ENCODE measurements at regions not wholly inside any gene's neighbourhood (a gene's known extent, or its start where the extent isn't known, plus 50 kb on each side); places are given as distances from the start of the nearest gene placed in this dataset.
"Not testable (repeated sequence)": the region's sequence is repeated elsewhere in the genome, so short reads cannot be mapped to it uniquely, and the experiment has no call there.

GRCh38 chr7:152520861-152521302 lies 85.1 kb upstream of the KMT2C start:
- Histone ChIP-seq H3K27ac (replicated peaks) (no peak overlapping the region), H3K4me3 (replicated peaks; ENCODE audit: insufficient read depth, low read length) (no peak overlapping the region), H3K27me3 (ENCODE audit: insufficient read depth, poor library complexity, severe bottlenecking) (no peaks in the 10 kb centered on the region)
- TF ChIP-seq POLR2AphosphoS5 (IDR thresholded peaks at IDR 0.05; ENCODE audit: low read depth) (no peak), GABPA (IDR thresholded peaks at IDR 0.05; ENCODE audit: low read depth) (no peak), CTCF (IDR thresholded peaks at IDR 0.05; ENCODE audit: insufficient read depth, low read length) (no peak), SPI1 (IDR thresholded peaks at IDR 0.05; ENCODE audit: borderline replicate concordance, low read depth) (no peak), REST (IDR thresholded peaks at IDR 0.05; ENCODE audit: insufficient replicate concordance, low read depth) (no peak)
- DNase-seq (ENCODE audit: low read depth in 1 of 2, low spot score in 1 of 2) = no peak

- Histone ChIP-seq H3K27me3 (ENCODE audit: insufficient read depth, poor library complexity, severe bottlenecking) (no peaks in the 10 kb centered on the region), H3K27ac (replicated peaks) (no peak overlapping the region), H3K4me3 (replicated peaks; ENCODE audit: insufficient read depth, low read length) (no peak overlapping the region)
- DNase-seq (ENCODE audit: low read depth in 1 of 2, low spot score in 1 of 2) = no peak
- TF ChIP-seq REST (IDR thresholded peaks at IDR 0.05; ENCODE audit: insufficient replicate concordance, low read depth) (no peak), SPI1 (IDR thresholded peaks at IDR 0.05; ENCODE audit: borderline replicate concordance, low read depth) (no peak), POLR2AphosphoS5 (IDR thresholded peaks at IDR 0.05; ENCODE audit: low read depth) (no peak), GABPA (IDR thresholded peaks at IDR 0.05; ENCODE audit: low read depth) (no peak), CTCF (IDR thresholded peaks at IDR 0.05; ENCODE audit: insufficient read depth, low read length) (no peak)
These were observed 83.5 kb upstream of the KMT2C start for GRCh38 chr7:152519290-152519689.

GRCh38 chr7:152516216-152516615 lies 80.4 kb upstream of the KMT2C start:
- H3K27me3 ChIP-seq (ENCODE audit: insufficient read depth, poor library complexity, severe bottlenecking) = no peaks in the 10 kb centered on the region
- no peak for DNase-seq (ENCODE audit: low read depth in 1 of 2, low spot score in 1 of 2)
- TF ChIP-seq CTCF (IDR thresholded peaks at IDR 0.05; ENCODE audit: insufficient read depth, low read length) = no peak
- no peak for TF ChIP-seq GABPA (IDR thresholded peaks at IDR 0.05; ENCODE audit: low read depth)
- no peak for TF ChIP-seq POLR2AphosphoS5 (IDR thresholded peaks at IDR 0.05; ENCODE audit: low read depth)
- TF ChIP-seq SPI1 (IDR thresholded peaks at IDR 0.05; ENCODE audit: borderline replicate concordance, low read depth) = no peak
- TF ChIP-seq REST (IDR thresholded peaks at IDR 0.05; ENCODE audit: insufficient replicate concordance, low read depth) = no peak
- H3K4me3 ChIP-seq (replicated peaks; ENCODE audit: insufficient read depth, low read length) = no peak overlapping the region
- no peak overlapping the region for H3K27ac ChIP-seq (replicated peaks)

- not testable (repeated sequence) for H3K27ac ChIP-seq (replicated peaks)
These were observed 79.6 kb upstream of the KMT2C start for GRCh38 chr7:152515266-152515950.

More at GRCh38 chr7:152515266-152515950, 79.6 kb upstream of the KMT2C start:
- H3K4me3 ChIP-seq (replicated peaks; ENCODE audit: insufficient read depth, low read length); H3K27me3 ChIP-seq (ENCODE audit: insufficient read depth, poor library complexity, severe bottlenecking); DNase-seq (ENCODE audit: low read depth in 1 of 2, low spot score in 1 of 2): not testable (repeated sequence)
